ENCODE measurements at regions not wholly inside any gene's neighbourhood (a gene's known extent, or its start where the extent isn't known, plus 50 kb on each side); places are given as distances from the start of the nearest gene placed in this dataset.

DNA sequence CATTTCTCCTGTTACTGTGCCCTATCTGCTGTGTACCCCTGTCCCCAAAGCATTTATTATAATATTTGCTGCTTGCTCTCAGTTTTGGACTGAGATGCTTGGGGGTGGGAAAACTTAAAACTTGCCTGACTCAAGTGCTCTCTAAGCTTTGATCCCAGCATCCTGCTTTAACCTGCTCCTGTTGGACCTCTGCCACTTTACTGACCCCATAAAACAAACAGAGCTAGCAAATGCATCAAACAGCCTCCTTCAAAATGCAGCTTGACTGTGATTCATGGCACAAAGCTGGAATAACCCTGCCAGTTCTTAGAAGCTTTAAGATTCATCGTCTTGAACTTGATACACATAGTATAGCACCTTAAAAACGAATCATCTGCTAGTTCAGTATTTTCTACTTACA, 212.5 kb downstream of the DEPDC1B start:
- Histone ChIP-seq H3K9me3 (replicated peaks; ENCODE audit: control insufficient read depth, insufficient read depth, low read length) (no peaks in the 10 kb centered on the region), H3K79me2 (ENCODE audit: control insufficient read depth, insufficient read depth, low read length) (no peaks in the 10 kb centered on the region), H3K36me3 (ENCODE audit: control insufficient read depth in 2 of 2, insufficient read depth in 2 of 2, low read length in 1 of 2) (no peaks in the 10 kb centered on the region), H3K4me2 (ENCODE audit: control insufficient read depth, insufficient read depth) (no peak overlapping the region), H4K20me1 (ENCODE audit: control insufficient read depth, insufficient read depth) (no peaks in the 10 kb centered on the region), H3K27ac (ENCODE audit: control insufficient read depth, insufficient read depth) (no peak overlapping the region), H3K4me1 (ENCODE audit: control insufficient read depth, insufficient read depth, low read length) (no peaks in the 10 kb centered on the region), H3K4me3 (no peak overlapping the region), H2AFZ (ENCODE audit: control insufficient read depth, low read depth, low read length) (no peak overlapping the region), H3K9ac (ENCODE audit: control insufficient read depth, insufficient read depth, low read length) (no peak overlapping the region), H3K27me3 (replicated peaks in 1 of 2; ENCODE audit: control insufficient read depth in 2 of 2, insufficient read depth in 2 of 2, low read length in 1 of 2) (no peaks in the 10 kb centered on the region)
- intact Hi-C loops (cut with micrococcal nuclease; ENCODE audit: unreplicated experiment): no loop called here
- RAD21 ChIA-PET (ENCODE audit: unreplicated experiment): no interaction called here
- DNase-seq (ENCODE audit: low read depth, low spot score) (no peak), FAIRE-seq (no peak), ATAC-seq (no peak)
- CTCF ChIA-PET: interaction anchor here (1.0 to 1.3 kb wide), 2 partner anchors 9 kb away, joined by 4 read pairs; no protein-coding TSS in a partner anchor
- in situ Hi-C loops (cut with MboI): no loop called here
- POLR2A ChIA-PET: no interaction called here
- TF ChIP-seq TCF3 (IDR thresholded peaks at IDR 0.05; ENCODE audit: borderline replicate concordance, insufficient read depth, low read depth, low read length): no peak
- TF ChIP-seq, protein P1, sequence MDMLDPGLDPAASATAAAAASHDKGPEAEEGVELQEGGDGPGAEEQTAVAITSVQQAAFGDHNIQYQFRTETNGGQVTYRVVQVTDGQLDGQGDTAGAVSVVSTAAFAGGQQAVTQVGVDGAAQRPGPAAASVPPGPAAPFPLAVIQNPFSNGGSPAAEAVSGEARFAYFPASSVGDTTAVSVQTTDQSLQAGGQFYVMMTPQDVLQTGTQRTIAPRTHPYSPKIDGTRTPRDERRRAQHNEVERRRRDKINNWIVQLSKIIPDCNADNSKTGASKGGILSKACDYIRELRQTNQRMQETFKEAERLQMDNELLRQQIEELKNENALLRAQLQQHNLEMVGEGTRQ (IDR thresholded peaks at IDR 0.05; ENCODE audit: borderline replicate concordance, low read depth, low read length): no peak
- no peak for TF ChIP-seq ZNF24 (IDR thresholded peaks at IDR 0.05)
- TF ChIP-seq, protein P2, sequence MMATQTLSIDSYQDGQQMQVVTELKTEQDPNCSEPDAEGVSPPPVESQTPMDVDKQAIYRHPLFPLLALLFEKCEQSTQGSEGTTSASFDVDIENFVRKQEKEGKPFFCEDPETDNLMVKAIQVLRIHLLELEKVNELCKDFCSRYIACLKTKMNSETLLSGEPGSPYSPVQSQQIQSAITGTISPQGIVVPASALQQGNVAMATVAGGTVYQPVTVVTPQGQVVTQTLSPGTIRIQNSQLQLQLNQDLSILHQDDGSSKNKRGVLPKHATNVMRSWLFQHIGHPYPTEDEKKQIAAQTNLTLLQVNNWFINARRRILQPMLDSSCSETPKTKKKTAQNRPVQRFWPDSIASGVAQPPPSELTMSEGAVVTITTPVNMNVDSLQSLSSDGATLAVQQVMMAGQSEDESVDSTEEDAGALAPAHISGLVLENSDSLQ (IDR thresholded peaks at IDR 0.05): no peak
- BruUV-seq (replicated peaks): no TSS peak
- SMC1A ChIA-PET (ENCODE audit: uncharacterized antibody, unreplicated experiment): interaction anchor here (1.2 kb wide), 1 partner anchor 15 kb away, joined by 5 read pairs; no protein-coding TSS in a partner anchor
- 78% methylated on average over 2 of the region's 2 CpGs for WGBS (ENCODE audit: insufficient coverage, insufficient replicate concordance, low lambda C conversion rate, missing lambda C conversion rate)

DNA sequence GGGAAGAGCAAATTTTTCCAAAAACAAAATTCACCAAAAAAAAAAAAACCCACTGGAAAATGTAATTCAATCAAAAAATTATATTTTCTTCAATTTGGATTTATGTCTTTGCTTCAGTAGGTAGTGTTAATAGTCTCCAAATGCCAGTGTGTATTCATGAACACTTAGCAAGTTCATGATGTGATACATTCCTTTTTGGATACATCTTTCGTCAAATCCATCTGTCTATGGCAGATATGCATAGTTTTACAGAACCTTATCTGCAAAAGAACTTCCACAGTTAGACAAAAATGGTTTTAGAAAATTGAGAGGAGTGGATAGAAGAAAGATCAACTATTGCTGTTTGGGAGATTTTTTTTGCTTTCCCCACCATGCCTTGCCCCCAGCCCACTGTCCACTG, 214.6 kb downstream of the DEPDC1B start:
- Histone ChIP-seq H3K9me3 (replicated peaks; ENCODE audit: control insufficient read depth, insufficient read depth, low read length) (no peaks in the 10 kb centered on the region), H3K27ac (ENCODE audit: control insufficient read depth, insufficient read depth) (no peak overlapping the region), H3K27me3 (replicated peaks in 1 of 2; ENCODE audit: control insufficient read depth in 2 of 2, insufficient read depth in 2 of 2, low read length in 1 of 2) (no peaks in the 10 kb centered on the region), H3K4me2 (ENCODE audit: control insufficient read depth, insufficient read depth) (no peak overlapping the region), H3K4me3 (no peak overlapping the region), H3K4me1 (ENCODE audit: control insufficient read depth, insufficient read depth, low read length) (no peaks in the 10 kb centered on the region), H3K9ac (ENCODE audit: control insufficient read depth, insufficient read depth, low read length) (no peak overlapping the region), H4K20me1 (ENCODE audit: control insufficient read depth, insufficient read depth) (no peaks in the 10 kb centered on the region), H2AFZ (ENCODE audit: control insufficient read depth, low read depth, low read length) (no peak overlapping the region), H3K79me2 (ENCODE audit: control insufficient read depth, insufficient read depth, low read length) (no peaks in the 10 kb centered on the region), H3K36me3 (ENCODE audit: control insufficient read depth in 2 of 2, insufficient read depth in 2 of 2, low read length in 1 of 2) (no peaks in the 10 kb centered on the region)
- no peak for TF ChIP-seq JUNB (IDR thresholded peaks at IDR 0.05)
- TF ChIP-seq POLR2A (IDR thresholded peaks at IDR 0.05; ENCODE audit: low read depth, low read length): no peak
- TF ChIP-seq NR2F1 (conservative IDR thresholded peaks at IDR 0.05): no peak
- no peak for TF ChIP-seq SMC3 (IDR thresholded peaks at IDR 0.05; ENCODE audit: borderline replicate concordance, low read length)
- TF ChIP-seq, protein P3, sequence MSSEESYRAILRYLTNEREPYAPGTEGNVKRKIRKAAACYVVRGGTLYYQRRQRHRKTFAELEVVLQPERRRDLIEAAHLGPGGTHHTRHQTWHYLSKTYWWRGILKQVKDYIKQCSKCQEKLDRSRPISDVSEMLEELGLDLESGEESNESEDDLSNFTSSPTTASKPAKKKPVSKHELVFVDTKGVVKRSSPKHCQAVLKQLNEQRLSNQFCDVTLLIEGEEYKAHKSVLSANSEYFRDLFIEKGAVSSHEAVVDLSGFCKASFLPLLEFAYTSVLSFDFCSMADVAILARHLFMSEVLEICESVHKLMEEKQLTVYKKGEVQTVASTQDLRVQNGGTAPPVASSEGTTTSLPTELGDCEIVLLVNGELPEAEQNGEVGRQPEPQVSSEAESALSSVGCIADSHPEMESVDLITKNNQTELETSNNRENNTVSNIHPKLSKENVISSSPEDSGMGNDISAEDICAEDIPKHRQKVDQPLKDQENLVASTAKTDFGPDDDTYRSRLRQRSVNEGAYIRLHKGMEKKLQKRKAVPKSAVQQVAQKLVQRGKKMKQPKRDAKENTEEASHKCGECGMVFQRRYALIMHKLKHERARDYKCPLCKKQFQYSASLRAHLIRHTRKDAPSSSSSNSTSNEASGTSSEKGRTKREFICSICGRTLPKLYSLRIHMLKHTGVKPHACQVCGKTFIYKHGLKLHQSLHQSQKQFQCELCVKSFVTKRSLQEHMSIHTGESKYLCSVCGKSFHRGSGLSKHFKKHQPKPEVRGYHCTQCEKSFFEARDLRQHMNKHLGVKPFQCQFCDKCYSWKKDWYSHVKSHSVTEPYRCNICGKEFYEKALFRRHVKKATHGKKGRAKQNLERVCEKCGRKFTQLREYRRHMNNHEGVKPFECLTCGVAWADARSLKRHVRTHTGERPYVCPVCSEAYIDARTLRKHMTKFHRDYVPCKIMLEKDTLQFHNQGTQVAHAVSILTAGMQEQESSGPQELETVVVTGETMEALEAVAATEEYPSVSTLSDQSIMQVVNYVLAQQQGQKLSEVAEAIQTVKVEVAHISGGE (CRISPR knock-in tag; IDR thresholded peaks at IDR 0.05): no peak
- no peak for TF ChIP-seq NBN (IDR thresholded peaks at IDR 0.05)
- TF ChIP-seq MXI1 (IDR thresholded peaks at IDR 0.05; ENCODE audit: low read depth, low read length): no peak
- TF ChIP-seq TCF12 (IDR thresholded peaks at IDR 0.05; ENCODE audit: low read depth, low read length): no peak
- TF ChIP-seq ASH2L (IDR thresholded peaks at IDR 0.05; ENCODE audit: borderline replicate concordance, low read depth): no peak
- ChIA-PET POLR2A (no interaction called here), CTCF (interaction anchor here (1.0 kb wide), 1 partner anchor 15 kb away, joined by 5 read pairs; no protein-coding TSS in a partner anchor), SMC1A (ENCODE audit: uncharacterized antibody, unreplicated experiment) (interaction anchor here (1.9 kb wide), 1 partner anchor 37 kb away, joined by 4 read pairs; no protein-coding TSS in a partner anchor), RAD21 (ENCODE audit: unreplicated experiment) (no interaction called here)
- WGBS (ENCODE audit: insufficient coverage, insufficient replicate concordance, low lambda C conversion rate, missing lambda C conversion rate): 100% methylated on average over 1 of the region's 1 CpG
- DNase-seq (ENCODE audit: low read depth, low spot score): no peak
- no peak for FAIRE-seq
- no TSS peak for BruUV-seq (replicated peaks)
- in situ Hi-C loops (cut with MboI) (no loop called here), intact Hi-C loops (cut with micrococcal nuclease; ENCODE audit: unreplicated experiment) (no loop called here)
- no peak for ATAC-seq
